ENCODE measurements at regions not wholly inside any gene's neighbourhood (a gene's known extent, or its start where the extent isn't known, plus 50 kb on each side); places are given as distances from the start of the nearest gene placed in this dataset.

DNA sequence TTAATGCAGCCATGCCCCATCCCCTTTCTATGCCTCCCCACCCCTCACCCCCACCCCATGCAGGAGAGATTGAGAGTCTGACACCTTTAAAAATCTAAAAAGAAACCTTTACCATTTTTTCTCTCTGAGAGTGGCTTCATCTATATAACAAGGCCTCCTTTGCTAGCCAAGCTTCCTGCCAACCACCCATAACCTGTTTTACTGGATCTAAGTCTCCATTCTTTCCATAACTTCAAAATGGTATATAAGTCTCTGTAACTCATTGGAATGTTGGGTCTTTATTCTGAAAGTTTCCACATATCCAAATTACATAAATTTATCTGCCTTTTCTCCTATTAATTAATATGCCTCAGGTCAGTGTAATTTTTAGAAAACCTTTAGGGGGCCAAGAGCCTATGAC lies 1174.0 kb downstream of the MAT2B start:
- DNase-seq (ENCODE audit: low read depth): no peak

DNA sequence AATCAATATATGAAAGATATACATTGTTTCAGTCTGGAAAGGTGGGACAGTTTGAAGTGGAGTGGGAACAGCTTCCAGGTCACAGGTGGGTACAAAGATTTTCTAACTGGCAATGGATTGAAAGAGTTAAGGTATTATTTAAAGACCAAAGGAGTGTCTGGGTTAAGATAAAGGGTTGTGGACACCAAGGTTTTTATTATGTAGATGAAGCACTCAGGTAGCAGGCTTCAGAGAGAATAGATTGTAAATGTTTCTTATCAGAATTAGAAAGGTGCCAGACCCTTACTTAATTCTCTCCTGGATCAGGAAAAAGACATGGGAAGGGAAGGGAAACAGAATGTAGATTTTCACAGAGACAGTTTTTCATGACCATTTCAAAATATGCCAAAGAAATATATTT lies 1174.8 kb downstream of the MAT2B start:
- DNase-seq (ENCODE audit: low read depth): no peak

DNA sequence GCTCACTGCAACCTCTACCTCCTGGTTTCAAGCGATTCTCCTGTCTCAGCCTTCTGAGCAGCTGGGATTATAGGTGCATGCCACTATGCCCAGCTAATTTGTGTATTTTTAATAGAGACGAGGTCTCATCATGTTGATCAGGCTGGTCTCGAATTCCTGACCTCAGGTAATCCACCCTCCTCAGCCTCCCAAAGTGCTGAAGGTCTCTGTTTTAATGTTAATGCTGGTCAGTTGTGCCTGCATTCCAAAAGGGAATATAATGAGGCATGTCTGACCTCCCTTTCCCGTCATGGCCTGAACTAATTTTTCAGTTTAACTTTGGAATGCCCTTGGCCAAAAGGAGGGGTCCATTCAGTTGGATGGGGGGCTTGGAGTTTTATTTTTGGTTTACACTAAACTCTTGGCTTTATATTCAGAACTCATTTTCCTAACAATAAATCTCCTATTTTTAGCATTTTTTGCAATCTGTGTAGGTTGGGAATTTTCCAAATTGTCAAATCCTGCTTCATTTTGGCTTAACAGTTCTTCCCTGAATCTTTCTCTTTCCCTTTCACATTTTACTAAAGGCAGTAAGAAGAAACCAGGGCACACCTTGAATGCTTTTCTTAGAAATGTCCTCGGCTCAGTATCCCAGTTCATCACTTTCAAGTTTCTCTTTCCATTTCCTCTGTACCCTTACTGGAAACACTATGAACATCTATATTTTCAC lies 1175.5 kb downstream of the MAT2B start:
- no peak for DNase-seq (ENCODE audit: low read depth)

DNA sequence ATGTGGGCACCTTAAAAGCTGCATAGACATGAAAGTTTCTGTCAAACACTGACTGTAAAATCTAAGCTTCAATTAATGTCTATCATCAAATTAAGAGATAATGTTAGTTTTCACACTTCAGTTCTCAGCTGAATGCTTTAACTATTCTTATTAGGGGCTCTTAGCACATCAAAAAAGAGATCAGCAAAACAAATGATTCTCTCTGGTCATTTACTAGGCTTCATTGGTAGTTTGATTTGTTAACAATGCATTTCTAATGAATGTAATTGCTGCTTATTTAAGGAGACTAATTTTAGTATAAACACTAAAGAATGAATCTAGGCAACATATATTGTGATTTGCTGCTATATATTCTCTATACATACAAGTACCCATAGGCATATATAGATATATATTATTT lies 1182.0 kb downstream of the MAT2B start:
- DNase-seq (ENCODE audit: low read depth): no peak

DNA sequence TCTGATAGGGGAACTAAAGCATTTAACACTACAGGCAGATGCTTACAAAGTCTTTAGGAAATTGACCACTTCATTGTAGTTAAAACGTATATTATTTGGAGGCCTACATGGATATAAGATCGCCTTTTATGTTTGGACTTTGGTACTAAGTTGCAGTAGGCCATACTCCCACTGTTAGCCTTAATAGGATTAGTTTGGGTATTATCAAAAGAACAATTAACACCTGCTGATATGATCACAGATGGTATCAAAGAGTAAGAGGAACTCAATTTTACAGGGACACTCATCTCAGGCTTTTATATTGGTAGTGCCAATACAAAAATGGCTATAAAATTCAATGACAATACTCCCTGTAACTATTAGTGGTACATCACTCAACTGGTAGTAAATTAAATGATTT lies 1183.0 kb downstream of the MAT2B start:
- DNase-seq (ENCODE audit: low read depth): no peak

DNA sequence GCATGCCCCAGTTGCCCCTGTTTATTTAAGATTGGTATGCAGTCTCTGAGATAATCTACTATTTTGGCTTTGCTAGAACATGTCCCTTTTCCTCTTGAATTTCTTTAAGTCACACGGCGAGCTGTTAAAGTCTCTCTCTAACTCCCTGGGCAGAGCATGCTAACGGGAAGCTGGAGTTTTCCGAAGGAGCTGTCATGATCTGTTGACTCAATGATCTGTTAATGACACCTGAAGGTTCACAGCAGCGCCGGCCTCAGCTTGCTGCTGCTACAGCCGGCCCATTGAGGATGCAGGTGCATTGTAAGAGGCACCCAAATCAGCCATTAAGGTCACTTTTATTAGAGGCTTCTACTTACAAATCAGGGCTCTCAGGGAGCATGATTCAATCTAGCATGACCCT lies 1203.4 kb downstream of the MAT2B start:
- DNase-seq (ENCODE audit: low read depth): no peak

DNA sequence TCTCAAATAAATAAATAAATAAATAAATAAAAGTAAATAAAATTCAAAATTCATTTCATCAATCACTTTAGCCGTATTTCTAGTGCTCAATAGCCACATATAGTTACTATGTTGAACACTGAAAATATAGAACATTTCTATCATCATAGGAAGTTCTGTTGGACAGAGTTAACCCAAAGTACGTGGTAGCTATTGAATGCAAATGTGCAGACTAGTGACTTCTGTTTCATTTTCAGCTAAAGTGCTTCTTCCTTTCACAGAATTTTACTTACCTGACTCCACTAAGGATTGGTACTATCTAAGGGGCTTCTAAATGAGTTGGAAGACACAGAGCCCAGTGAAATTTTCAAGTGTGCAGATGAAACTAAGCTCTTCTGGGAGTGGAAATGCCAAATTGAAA lies 1208.3 kb downstream of the MAT2B start:
- DNase-seq (ENCODE audit: low read depth): no peak

DNA sequence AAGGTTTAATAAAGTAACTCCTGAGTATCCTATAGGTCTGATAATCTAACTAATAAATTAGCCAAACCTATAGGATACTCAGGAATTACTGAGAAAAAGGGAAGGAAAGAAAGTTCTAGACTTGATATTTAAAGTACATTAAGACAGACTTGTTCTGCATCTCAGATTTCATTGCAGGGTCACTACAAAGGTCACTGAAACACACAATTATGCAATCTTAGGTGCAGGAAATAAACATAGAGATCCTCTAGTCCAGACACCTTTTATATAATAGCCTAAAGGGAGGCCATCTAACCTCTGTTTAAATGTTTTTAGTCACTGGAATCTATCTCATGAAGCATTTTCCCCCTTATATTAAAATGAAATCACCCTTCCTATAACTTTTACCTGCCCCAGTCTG lies 1215.7 kb downstream of the MAT2B start:
- DNase-seq (ENCODE audit: low read depth): no peak

DNA sequence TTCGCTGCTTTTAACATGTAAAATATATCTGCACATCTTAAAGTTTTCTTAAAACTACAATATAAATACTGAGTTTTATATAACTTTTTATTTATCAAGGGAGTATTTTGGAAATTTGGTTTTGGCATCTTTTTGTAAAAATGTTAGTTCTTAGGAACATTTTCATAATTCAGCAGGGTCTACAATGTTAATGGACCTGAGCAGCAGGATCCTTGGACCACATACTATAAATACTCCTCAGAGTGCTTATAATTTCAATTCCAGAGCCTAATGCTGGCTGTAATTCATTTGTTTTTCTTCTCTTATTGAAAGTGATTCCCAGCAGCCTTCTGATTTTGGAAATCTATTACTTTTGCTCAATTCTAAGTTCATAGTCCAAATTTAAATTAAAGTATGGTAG lies 1216.2 kb downstream of the MAT2B start:
- no peak for DNase-seq (ENCODE audit: low read depth)

DNA sequence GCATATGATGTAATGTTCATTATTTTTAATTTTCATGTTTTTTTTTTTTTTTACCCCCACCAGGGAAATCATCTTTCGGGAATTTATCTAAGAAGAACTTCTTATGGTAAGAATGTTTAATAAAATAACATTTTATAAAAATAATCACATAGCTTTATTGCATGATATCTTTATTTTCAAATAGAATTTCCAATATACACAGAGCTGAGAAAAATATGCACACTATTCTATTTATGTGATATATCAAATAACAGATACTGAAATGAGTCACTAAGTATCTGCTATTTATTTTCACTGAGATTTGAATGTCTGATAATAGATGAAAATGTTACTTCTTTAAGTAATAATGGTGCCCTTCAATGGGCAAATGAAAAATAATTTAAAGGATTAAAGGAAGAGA lies 1217.3 kb downstream of the MAT2B start:
- no peak for DNase-seq (ENCODE audit: low read depth)

DNA sequence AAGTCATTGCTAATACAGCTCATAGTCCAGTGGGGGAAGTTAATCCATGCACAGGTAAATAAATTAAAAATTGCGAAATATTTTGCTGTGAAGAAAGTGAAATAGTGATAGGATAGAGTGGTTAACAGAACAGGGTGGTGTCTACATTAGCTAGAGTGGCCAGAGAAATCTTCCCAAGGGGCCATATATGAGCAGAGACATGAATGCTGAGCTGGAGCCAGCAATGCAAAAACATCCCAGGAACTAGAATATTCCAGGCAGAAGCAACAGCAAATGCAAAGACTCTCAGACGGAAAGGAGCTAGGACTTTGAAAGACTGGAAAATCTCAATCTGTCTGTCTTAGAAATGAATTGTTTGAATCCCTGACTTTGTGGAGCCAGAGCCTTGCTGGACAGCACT lies 1221.6 kb downstream of the MAT2B start:
- DNase-seq (ENCODE audit: low read depth): no peak

DNA sequence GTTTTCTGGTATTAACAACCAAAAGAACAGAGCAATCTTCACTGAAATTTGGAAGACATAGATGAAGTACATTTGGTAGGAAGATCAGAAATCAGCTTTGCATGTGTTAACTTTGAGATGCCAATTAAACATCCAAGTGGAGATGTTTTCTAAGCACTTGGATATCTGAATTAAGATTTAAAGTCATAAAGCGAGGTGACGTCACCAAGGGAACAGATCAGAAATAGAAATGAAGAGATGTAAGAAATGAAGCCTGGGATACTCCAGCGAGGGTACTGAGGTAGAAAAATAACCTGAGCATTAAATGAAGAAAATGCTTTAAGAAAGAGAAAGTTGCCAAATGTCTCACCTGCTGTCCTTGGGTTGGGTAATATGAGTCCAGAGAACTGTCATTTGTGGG lies 1223.3 kb downstream of the MAT2B start:
- no peak for DNase-seq (ENCODE audit: low read depth)

DNA sequence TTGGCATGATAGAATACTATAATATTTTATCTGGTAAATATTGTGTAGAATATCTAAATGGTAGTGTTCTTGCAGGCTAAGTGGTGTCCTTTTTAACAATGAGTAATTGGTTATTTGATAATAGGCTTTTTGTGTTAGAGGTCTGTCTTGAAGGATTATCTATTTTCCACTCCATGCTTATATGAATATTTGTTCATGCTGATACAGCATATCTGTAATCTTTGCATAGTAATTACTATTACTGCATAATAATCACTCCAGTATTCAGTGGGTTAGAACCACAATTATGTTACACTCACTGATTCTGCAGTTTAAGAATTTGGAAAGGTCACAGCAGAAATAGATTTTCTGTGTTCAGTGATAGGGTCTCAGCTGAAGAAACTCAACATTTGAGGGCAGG lies 1229.9 kb downstream of the MAT2B start:
- DNase-seq (ENCODE audit: low read depth): no peak

DNA sequence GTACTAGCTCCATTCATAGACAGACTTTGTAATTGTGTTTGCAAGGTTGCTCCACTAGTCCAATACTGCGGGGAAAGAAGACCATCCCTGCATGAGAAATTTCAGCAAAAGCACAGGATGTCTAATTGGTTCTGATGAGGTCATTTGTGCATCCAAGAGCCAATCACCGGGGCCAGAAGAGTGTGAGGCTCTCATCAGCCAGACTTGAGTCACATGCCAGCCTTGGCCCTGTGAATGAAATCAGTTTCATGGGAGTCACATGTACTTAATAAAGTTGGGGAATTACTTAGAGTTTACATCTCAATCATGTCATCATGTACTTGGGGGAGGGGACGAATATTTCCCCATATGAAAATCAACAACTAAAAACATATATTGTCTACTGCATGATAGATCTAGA lies 1236.0 kb downstream of the MAT2B start:
- no peak for DNase-seq (ENCODE audit: low read depth)

DNA sequence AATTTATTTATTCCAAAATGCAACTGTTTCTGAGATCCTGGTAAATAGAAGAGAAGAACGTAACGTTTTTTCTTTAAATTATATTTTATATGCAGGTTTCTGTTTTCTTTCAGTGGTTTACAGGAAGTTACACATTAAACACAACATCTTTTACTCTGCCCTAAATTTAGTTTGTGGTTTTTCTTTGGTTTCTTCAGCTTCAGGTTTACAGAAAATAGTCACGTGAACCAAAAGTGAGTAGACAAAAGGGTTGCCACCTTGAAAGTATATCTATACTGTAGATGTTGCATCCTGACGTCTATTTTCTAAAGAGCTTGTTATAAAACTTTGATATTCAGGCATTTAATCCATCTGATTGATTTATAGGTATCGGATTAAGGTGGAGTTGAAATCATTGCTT lies 1236.6 kb downstream of the MAT2B start:
- no peak for DNase-seq (ENCODE audit: low read depth)

DNA sequence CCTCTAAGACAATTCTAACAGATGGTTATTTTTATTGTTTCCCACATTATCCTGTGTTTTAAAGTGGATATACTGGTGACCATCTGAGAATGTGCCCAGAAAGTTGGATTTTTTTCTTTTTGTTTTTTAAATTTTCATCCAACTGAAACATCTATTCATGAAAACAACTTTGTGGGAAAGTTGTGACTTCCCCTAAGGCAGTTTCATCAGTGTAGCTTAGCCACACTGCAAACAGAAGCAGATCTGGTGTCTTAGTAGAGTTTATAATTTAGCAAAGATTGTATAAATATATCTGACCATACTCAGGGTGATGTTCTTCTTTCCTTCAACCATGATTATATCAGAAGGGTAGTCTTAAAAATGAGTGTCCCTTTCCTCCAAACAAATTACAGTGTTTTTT lies 1241.3 kb downstream of the MAT2B start:
- no peak for DNase-seq (ENCODE audit: low read depth)

DNA sequence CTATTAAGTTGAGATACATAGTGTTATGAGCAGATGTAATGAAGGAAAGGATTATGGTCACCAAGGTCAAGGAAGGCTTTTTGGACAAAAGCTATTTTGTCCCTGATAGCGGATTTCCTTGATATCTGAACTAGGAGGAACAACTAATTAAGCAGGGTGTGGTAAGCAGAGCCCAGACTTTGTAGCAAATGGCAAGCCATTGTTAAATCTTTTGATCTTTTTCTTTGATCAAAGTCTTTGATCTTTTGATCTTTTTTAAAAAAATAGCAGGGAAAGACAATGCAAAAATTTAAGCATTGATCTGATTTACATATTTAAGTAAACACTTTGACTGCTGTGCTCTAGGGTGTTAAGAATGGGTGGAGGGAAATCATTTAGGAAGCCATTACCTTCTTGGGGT lies 1242.0 kb downstream of the MAT2B start:
- no peak for DNase-seq (ENCODE audit: low read depth)

DNA sequence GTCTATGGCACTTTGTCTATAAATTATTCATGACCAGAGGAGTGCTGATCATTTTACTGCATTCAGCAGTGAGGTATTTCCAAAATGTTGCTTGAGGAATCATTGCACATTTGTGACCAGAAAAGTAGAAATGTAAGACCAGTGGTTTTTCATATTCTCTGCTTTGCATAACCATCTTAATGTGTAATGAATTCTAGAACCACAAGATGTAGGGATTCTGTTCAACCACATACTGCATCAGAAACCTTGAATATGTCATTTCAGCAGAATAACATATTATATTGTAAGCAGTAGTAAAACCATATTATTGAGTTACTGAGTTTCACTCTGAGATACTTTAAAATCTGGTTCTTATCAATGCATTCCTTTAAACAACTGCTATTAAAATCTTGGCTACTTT lies 1243.4 kb downstream of the MAT2B start:
- no peak for DNase-seq (ENCODE audit: low read depth)

DNA sequence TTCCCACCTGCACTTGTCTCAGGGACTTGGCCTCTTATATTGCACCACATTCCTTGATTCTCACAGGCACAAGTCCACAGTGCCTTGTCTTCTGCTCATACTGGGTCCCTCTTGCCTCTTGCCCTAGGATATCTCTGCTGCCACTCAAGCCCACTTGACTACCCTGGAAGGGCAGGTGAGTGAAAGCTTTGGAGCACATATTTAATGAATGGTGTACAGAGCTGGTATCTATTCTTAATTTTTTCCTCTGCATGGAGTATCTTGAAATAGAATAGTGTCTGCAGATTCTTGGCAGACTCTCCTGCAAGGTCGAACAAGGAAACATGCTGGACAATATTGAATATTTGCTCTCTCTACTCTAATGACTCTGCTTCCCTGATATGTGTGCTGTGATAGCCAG lies 1248.0 kb downstream of the MAT2B start:
- no peak for DNase-seq (ENCODE audit: low read depth)

DNA sequence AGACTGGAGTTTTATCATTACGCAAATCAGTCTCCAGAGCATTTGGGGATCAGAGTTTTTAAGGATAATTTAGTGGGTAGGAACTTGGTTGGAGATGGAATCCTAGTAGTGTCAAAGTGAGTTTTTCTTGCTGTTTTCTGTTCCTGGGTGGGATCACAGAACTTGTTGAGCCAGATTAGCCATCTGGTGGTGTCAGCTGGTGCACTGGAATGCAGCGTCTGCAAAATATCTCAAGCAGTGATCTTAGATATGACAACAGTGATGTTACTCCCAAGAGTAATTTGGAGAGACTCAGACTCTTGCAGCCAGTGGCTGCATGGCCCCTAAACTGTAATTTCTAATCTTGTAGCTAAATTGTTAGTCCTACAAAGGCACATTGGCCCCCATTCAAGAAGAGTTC lies 1257.8 kb downstream of the MAT2B start:
- no peak for DNase-seq (ENCODE audit: low read depth)

DNA sequence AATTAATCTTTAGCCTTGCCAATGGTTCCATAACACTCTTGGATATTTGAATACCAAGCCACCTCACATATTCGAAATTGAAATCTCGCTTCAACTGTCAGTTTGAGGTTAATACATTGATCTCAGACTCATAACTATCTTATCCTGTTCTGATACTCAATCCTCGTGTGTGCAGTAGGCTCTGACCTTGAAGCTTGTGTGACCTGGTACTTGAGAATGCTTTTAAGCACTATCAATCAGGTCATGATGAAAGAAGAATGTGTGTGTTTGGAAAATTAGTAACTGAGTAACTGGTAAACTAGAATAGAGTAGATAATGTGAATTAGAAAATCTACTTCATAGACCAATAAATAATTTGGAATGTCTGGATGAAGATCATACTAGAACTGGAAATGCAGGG lies 1266.7 kb downstream of the MAT2B start:
- no peak for DNase-seq (ENCODE audit: low read depth)

DNA sequence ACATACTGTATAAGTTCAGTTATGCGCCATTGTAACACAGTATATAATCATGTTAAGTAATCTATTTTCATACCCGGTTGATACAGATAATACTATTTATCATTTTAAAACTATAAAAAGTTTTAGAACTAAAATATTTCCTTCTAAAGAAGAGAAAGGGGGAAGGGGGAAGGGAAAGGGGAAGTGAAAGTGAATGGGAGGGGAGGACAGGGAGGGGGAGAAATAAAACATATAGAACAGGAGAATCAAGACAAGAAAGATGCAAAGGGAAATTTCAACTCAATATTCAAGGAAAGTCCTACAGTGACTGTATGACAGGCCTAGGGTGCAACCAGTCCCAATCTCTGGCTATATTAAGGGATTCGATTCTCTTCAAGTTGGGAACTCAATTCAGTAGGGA lies 1278.8 kb downstream of the MAT2B start:
- DNase-seq (ENCODE audit: low read depth): no peak

DNA sequence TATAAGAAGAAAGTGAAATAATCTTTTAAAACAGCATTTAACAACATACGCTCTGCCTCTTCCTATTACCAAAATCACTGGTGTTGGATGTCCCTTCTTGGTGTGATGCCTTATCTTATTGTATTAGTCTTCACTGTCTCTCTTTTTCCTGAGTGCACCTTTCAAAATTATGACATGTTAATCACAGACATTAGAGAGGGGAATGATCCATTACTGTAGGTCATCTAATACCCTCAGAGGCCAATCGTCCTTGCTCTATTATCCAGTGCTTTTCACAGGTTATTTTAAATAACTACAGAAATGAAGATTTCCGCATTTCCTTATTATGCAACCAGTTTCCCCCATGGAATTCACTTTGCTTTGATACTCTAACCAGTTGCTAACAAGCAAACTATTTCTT lies 1292.7 kb downstream of the MAT2B start:
- no peak for DNase-seq (ENCODE audit: low read depth)

DNA sequence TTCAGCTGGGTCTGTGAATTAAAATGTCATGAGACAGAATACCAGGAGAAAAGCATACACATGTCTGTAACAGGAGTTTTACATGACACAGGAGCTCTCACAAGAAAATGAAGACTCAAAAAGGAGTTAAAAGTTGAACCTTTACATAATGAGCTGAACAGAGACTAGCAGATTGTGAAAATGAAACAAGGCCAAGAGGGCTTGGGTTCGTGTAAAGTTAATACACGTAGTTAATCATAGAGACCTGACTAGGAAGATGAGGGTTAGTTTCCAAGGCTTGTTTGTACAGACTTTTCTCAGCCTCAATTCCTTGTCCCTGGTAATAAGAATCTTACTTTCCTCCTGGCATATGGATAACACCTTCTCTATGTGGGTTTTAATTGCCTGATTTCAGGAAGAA lies 1294.0 kb downstream of the MAT2B start:
- DNase-seq (ENCODE audit: low read depth): no peak

DNA sequence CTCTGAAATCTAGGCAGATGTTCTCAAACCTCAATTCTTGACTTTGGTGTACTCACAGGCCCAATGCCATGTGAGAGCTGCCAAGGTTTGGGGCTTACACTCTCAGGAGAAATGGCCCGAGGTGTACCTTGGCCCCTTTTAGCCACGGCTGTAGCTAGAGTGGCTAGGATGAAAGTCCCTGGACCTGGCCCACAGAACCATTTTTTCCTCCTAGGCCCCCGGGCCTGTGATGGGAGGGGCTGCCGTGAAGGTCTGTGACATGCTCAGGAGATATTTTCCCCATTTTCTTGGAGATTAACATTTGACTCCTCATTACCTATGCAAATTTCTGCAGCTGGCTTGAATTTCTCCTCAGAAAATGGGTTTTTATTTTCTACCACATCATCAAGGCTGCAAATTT lies 1296.5 kb downstream of the MAT2B start:
- DNase-seq (ENCODE audit: low read depth): no peak

Measured in RPMI7951 (cell line).